Psoas muscle (tissue), 7 donors: ENCODE measurements at regions not wholly inside any gene's neighbourhood (a gene's known extent, or its start where the extent isn't known, plus 50 kb on each side); places are given as distances from the start of the nearest gene placed in this dataset.

ENCODE experiments used
- ATAC-seq, 4 donors: fragments of 200-7000 bp; cut with Tn5 transposase; one replicate each; pipeline ENCODE4 v1.9.1; 2020; ENCODE audit warnings: moderate library complexity in 3 of 4, mild to moderate bottlenecking in 2 of 4
- DNase-seq, 2 donors: peaks; one replicate each; pipeline ENCODE4 v3.0.0-alpha.2; 2020
- H3K27ac ChIP-seq: fragments of 200-600 bp; one replicate; pipeline ENCODE4 v1.8.0; 2022
- H3K27me3 ChIP-seq, 3 donors: fragments of 200-600 bp in 1 of 3; one replicate each; pipeline versions ENCODE4 v1.6.1 to v1.8.0; 2013 to 2022; ENCODE audit warnings: low read length in 2 of 3, mild to moderate bottlenecking in 2 of 3, moderate library complexity in 1 of 3; ENCODE audit not compliant: insufficient read depth in 3 of 3
- H3K36me3 ChIP-seq, 2 donors: fragments of 200-600 bp in 1 of 2; one replicate each; pipeline versions ENCODE4 v1.6.1 to v1.8.0; 2013 to 2022; ENCODE audit warnings: low read depth in 1 of 2, mild to moderate bottlenecking in 1 of 2, moderate library complexity in 1 of 2; ENCODE audit not compliant: insufficient read depth in 1 of 2
- H3K4me1 ChIP-seq: fragments of 200-600 bp; one replicate; pipeline ENCODE4 v1.8.0; 2022
- H3K4me3 ChIP-seq: fragments of 200-600 bp; one replicate; pipeline ENCODE4 v1.8.0; 2022; ENCODE audit warnings: mild to moderate bottlenecking
- H3K9me3 ChIP-seq: fragments of 200-600 bp; one replicate; pipeline ENCODE4 v1.8.0; 2022
- WGBS, 3 donors: extraction: QIAGEN DNeasy Blood & Tissue Kit; methylation state at CpG; one replicate each; pipeline versions ENCODE4 v1.1.6 to v1.1.7; 2013; 5-methylcytosine and 5-hydroxymethylcytosine counted together
- intact Hi-C, 2 donors: fragments of 100-400 bp; cut with DNase I; formaldehyde crosslinking; loops; one replicate each; pipeline versions ENCODE4 v1.11.0 to v1.14.2; 2022
- TF ChIP-seq, protein P1 (sequence below): fragments of 200-600 bp; IDR thresholded peaks from one replicate; pipeline ENCODE4 v1.8.0; 2022; ENCODE audit warnings: antibody characterized with exemption
- donor health status: healthy with polysubstance abuse.
- donor health status: DM: no; HTN: no; CAD: no; lungs with moderate emphysema.
- donor health status: Bipolar disorder and iron deficiency.
- donor health status: healthy.
- donor health status: DM: yes; HTN: yes; CAD: no.
- donor health status: DM: no; HTN: no; CAD: no.
- donor health status: DM: yes; HTN: yes; CAD: no.

DNA sequence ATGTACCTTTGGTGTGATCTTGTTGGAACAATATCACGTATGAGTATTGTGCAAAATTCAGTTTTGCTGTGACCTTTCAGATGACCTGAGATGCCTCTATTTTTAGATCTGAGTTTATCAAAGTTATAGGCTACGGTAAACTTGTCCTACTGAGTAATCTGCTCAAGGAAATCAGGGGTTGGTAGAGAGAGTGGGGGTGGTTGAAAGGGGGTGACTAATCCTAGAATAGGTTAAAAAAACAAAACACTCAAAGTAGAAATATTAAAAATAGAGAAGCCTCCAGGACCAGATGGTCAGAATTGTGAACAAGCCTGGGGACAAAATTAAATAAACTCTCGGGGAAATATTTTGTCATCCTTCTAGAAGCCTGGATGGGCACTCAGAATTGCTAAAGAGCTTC, 59.9 kb upstream of the C11orf87 start:
- H3K27me3 ChIP-seq, result no peaks in the 10 kb centered on the region
- TF ChIP-seq, protein P1, sequence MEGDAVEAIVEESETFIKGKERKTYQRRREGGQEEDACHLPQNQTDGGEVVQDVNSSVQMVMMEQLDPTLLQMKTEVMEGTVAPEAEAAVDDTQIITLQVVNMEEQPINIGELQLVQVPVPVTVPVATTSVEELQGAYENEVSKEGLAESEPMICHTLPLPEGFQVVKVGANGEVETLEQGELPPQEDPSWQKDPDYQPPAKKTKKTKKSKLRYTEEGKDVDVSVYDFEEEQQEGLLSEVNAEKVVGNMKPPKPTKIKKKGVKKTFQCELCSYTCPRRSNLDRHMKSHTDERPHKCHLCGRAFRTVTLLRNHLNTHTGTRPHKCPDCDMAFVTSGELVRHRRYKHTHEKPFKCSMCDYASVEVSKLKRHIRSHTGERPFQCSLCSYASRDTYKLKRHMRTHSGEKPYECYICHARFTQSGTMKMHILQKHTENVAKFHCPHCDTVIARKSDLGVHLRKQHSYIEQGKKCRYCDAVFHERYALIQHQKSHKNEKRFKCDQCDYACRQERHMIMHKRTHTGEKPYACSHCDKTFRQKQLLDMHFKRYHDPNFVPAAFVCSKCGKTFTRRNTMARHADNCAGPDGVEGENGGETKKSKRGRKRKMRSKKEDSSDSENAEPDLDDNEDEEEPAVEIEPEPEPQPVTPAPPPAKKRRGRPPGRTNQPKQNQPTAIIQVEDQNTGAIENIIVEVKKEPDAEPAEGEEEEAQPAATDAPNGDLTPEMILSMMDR, result no peak
- 60 to 73% (median 60%) methylated on average over 3 of the region's 3 CpGs for WGBS, 3 donors
- no peak for ATAC-seq
- H3K36me3 ChIP-seq, result no peaks in the 10 kb centered on the region
- intact Hi-C loops, result no loop called here
- H3K4me1 ChIP-seq, result no peaks in the 10 kb centered on the region
- no peak overlapping the region for H3K27ac ChIP-seq
- no peak overlapping the region for H3K4me3 ChIP-seq
- no peak for DNase-seq
- no peaks in the 10 kb centered on the region for H3K9me3 ChIP-seq

GRCh38 chr11:109363682-109364081, 58.3 kb upstream of the C11orf87 start:
- intact Hi-C loops, result no loop called here
- ATAC-seq (no peak), DNase-seq (no peak)
- no peak overlapping the region for H3K4me3 ChIP-seq
- peaks cover 2% of the 10 kb centered on the region for H3K9me3 ChIP-seq
- no peaks in the 10 kb centered on the region for H3K27me3 ChIP-seq
- WGBS, 3 donors, result 88 to 92% (median 89%) methylated on average over 3 of the region's 3 CpGs
- no peaks in the 10 kb centered on the region for H3K36me3 ChIP-seq
- H3K4me1 ChIP-seq, result no peaks in the 10 kb centered on the region
- H3K27ac ChIP-seq, result no peak overlapping the region
- TF ChIP-seq, protein P1, result no peak

DNA sequence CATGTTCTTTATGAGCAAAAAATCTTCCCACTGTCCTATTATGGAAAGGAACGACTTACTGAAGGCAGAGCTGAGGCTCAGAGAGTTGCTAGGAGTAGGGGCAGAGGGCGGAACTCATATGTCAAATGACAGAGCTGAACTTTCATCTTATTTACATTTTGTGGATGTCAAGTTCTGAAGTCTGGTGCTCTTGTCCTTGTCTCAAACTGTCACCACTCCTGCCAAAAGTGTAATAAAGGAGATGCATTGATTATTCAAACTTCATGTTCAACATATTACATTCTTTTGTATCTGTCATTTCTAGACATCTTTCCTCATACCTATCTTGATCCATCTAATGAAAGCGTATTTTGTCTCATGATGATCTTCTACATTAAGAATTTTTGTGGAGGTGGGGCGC, 57.1 kb upstream of the C11orf87 start:
- WGBS, 3 donors, result 88 to 91% (median 90%) methylated on average over 4 of the region's 4 CpGs
- intact Hi-C loops, result no loop called here
- TF ChIP-seq, protein P1, result no peak

GRCh38 chr11:109371444-109372176, 50.4 kb upstream of the C11orf87 start:
- H3K4me1 ChIP-seq, result no peaks in the 10 kb centered on the region
- DNase-seq, result no peak
- H3K9me3 ChIP-seq, result peaks cover 5% of the 10 kb centered on the region
- no peaks in the 10 kb centered on the region for H3K36me3 ChIP-seq
- H3K27me3 ChIP-seq, result no peaks in the 10 kb centered on the region
- TF ChIP-seq, protein P1, result no peak
- no peak for ATAC-seq
- 68 to 77% (median 69%) methylated on average over 2 of the region's 2 CpGs for WGBS, 3 donors
- intact Hi-C loops, result no loop called here
- H3K4me3 ChIP-seq, result no peak overlapping the region
- no peak overlapping the region for H3K27ac ChIP-seq

More for the DNA sequence above, 57.1 kb upstream of the C11orf87 start:
- H3K27me3 ChIP-seq, result no peaks in the 10 kb centered on the region
- no peak overlapping the region for H3K27ac ChIP-seq
- no peaks in the 10 kb centered on the region for H3K4me1 ChIP-seq
- ATAC-seq (no peak), DNase-seq (no peak)
- H3K4me3 ChIP-seq, result no peak overlapping the region
- H3K36me3 ChIP-seq, result no peaks in the 10 kb centered on the region
- H3K9me3 ChIP-seq, result peaks cover 5% of the 10 kb centered on the region
